H1 (cell line): ENCODE measurements at regions not wholly inside any gene's neighbourhood (a gene's known extent, or its start where the extent isn't known, plus 50 kb on each side); places are given as distances from the start of the nearest gene placed in this dataset.

Source experiments
- CTCF ChIA-PET: fragments of 300-600 bp; sonication (Branson Sonifier 250); formaldehyde crosslinking; loops from one replicate; lab custom pipeline; 2021; ENCODE audit not compliant: partially characterized antibody; lab: Charles Lee
- POLR2A ChIA-PET: fragments of 300-600 bp; sonication (Branson Sonifier 250); formaldehyde crosslinking; loops from one replicate; lab custom pipeline; 2021; ENCODE audit warnings: inconsistent platforms; ENCODE audit not compliant: partially characterized antibody; lab: Charles Lee
- DNase-seq, 2 experiments: peaks; one replicate each; pipeline versions ENCODE4 v3.0.0 to v3.0.0-alpha.2; 2010 to 2022; ENCODE audit warnings: low spot score in 2 of 2, low read depth in 1 of 2, mixed read lengths in 1 of 2
- FAIRE-seq: peaks from 2 replicates; lab custom pipeline; 2011; peaks lifted over from hg19 to GRCh38; lab: Jason Lieb, UNC
- H2AFZ ChIP-seq: 2 replicates; pipeline ENCODE4 v1.8.1; 2012; ENCODE audit warnings: low read length, inconsistent platforms
- H2AK5ac ChIP-seq: 2 replicates; pipeline ENCODE4 v1.6.1; 2013; ENCODE audit warnings: low read depth, low read length
- H2BK120ac ChIP-seq: replicated peaks from 2 replicates; pipeline ENCODE3; 2013; ENCODE audit warnings: low read depth, low read length, inconsistent platforms
- H2BK12ac ChIP-seq: 2 replicates; pipeline ENCODE4 v1.6.1; 2013; ENCODE audit warnings: low read depth, low read length
- H2BK15ac ChIP-seq: 2 replicates; pipeline ENCODE4 v1.6.1; 2013; ENCODE audit warnings: low read length
- H2BK20ac ChIP-seq: 2 replicates; pipeline ENCODE4 v1.6.1; 2013; ENCODE audit warnings: low read length
- H2BK5ac ChIP-seq: 2 replicates; pipeline ENCODE4 v1.6.1; 2013; ENCODE audit warnings: low read depth, low read length
- H3K14ac ChIP-seq: 2 replicates; pipeline ENCODE4 v1.6.1; 2013; ENCODE audit warnings: inconsistent platforms; ENCODE audit not compliant: insufficient read length
- H3K18ac ChIP-seq: 2 replicates; pipeline ENCODE4 v1.6.1; 2013; ENCODE audit warnings: low read length; ENCODE audit errors: extremely low read depth
- H3K23ac ChIP-seq: 2 replicates; pipeline ENCODE4 v1.6.1; 2013; ENCODE audit warnings: inconsistent platforms; ENCODE audit not compliant: insufficient read length
- H3K23me2 ChIP-seq: 2 replicates; pipeline ENCODE4 v1.6.1; 2013; ENCODE audit warnings: low read depth, low read length
- H3K27ac ChIP-seq: 2 replicates; pipeline ENCODE4 v1.6.1; 2011; ENCODE audit warnings: low read depth, low read length, inconsistent platforms
- H3K27me3 ChIP-seq, 4 experiments: replicated peaks in 1 of 4; 1 replicate in 1 of 4; 2 replicates in 3 of 4; pipeline versions ENCODE4 v1.6.1 to v1.8.1; 2011 to 2013; ENCODE audit warnings: low read length in 3 of 4, mild to moderate bottlenecking in 3 of 4, inconsistent platforms in 2 of 4, mixed read lengths in 2 of 4, moderate library complexity in 1 of 4; ENCODE audit not compliant: control insufficient read depth in 3 of 4, insufficient read depth in 3 of 4; ENCODE audit errors: extremely low read depth in 1 of 4
- H3K36me3 ChIP-seq, 4 experiments: 2 replicates each; pipeline versions ENCODE4 v1.6.1 to v1.8.1; 2011 to 2013; ENCODE audit warnings: mild to moderate bottlenecking in 4 of 4, low read length in 3 of 4, moderate library complexity in 2 of 4, control low read depth in 1 of 4, inconsistent platforms in 1 of 4; ENCODE audit not compliant: insufficient read depth in 4 of 4, control insufficient read depth in 2 of 4
- H3K4ac ChIP-seq: replicated peaks from 2 replicates; pipeline ENCODE3; 2013; ENCODE audit warnings: low read length, low read depth, mixed read lengths, inconsistent platforms; ENCODE audit not compliant: insufficient read length
- H3K4me1 ChIP-seq, 4 experiments: replicated peaks in 1 of 4; 1 replicate in 1 of 4; 2 replicates in 3 of 4; pipeline versions ENCODE4 v1.6.1 to v1.8.1; 2011 to 2013; ENCODE audit warnings: low read length in 3 of 4, inconsistent platforms in 2 of 4, mixed read lengths in 1 of 4; ENCODE audit not compliant: insufficient read depth in 4 of 4, control insufficient read depth in 3 of 4
- H3K4me2 ChIP-seq, 2 experiments: 2 replicates each; pipeline versions ENCODE4 v1.6.1 to v1.8.1; 2011 to 2013; ENCODE audit warnings: low read depth in 2 of 2, low read length in 2 of 2, control low read depth in 1 of 2, inconsistent platforms in 1 of 2, mild to moderate bottlenecking in 1 of 2; ENCODE audit not compliant: insufficient read depth in 1 of 2
- H3K4me3 ChIP-seq, 4 experiments: fragments of 200-600, 300-600 bp in 1 of 4; sonication (generic), shearing (Covaris generic), sonication (Bioruptor Twin) in 1 of 4; 2 replicates each; pipeline versions ENCODE4 v1.5.1 to v1.8.1; 2011 to 2016; ENCODE audit warnings: low read length in 4 of 4, low read depth in 3 of 4, control low read depth in 2 of 4, inconsistent platforms in 2 of 4, mild to moderate bottlenecking in 2 of 4, mixed read lengths in 1 of 4, moderate library complexity in 1 of 4; ENCODE audit not compliant: insufficient read depth in 2 of 4; ENCODE audit errors: extremely low read depth in 1 of 4
- H3K56ac ChIP-seq: replicated peaks from 2 replicates; pipeline ENCODE3; 2013; ENCODE audit warnings: low read depth, mild to moderate bottlenecking, mixed read lengths, low read length, inconsistent platforms; ENCODE audit not compliant: insufficient read length
- H3K79me1 ChIP-seq: 2 replicates; pipeline ENCODE4 v1.6.1; 2013; ENCODE audit warnings: low read depth, low read length, control low read depth
- H3K79me2 ChIP-seq, 2 experiments: 2 replicates each; pipeline versions ENCODE4 v1.6.1 to v1.8.1; 2012 to 2013; ENCODE audit warnings: low read length in 2 of 2, mild to moderate bottlenecking in 2 of 2, inconsistent platforms in 1 of 2; ENCODE audit not compliant: insufficient read depth in 2 of 2, control insufficient read depth in 1 of 2
- H3K9ac ChIP-seq, 4 experiments: replicated peaks in 1 of 4; 1 replicate in 1 of 4; 2 replicates in 3 of 4; pipeline versions ENCODE4 v1.6.1 to v1.8.1; 2011 to 2013; ENCODE audit warnings: low read depth in 3 of 4, low read length in 3 of 4, control low read depth in 2 of 4, mild to moderate bottlenecking in 2 of 4, moderate library complexity in 2 of 4, inconsistent platforms in 1 of 4; ENCODE audit errors: extremely low read depth in 1 of 4
- H3K9me3 ChIP-seq, 2 experiments: 2 replicates each; pipeline versions ENCODE4 v1.6.1 to v1.8.1; 2012 to 2013; ENCODE audit warnings: mild to moderate bottlenecking in 2 of 2, moderate library complexity in 2 of 2, control low read depth in 1 of 2, inconsistent platforms in 1 of 2, low read depth in 1 of 2, low read length in 1 of 2, mixed read lengths in 1 of 2; ENCODE audit not compliant: insufficient read depth in 2 of 2
- H4K20me1 ChIP-seq, 2 experiments: replicated peaks in 1 of 2; 2 replicates each; pipeline versions ENCODE3 to v1.8.1; 2011 to 2013; ENCODE audit warnings: inconsistent platforms in 2 of 2, low read length in 2 of 2, mild to moderate bottlenecking in 1 of 2; ENCODE audit not compliant: insufficient read depth in 2 of 2, control insufficient read depth in 1 of 2
- H4K5ac ChIP-seq: 2 replicates; pipeline ENCODE4 v1.6.1; 2013; ENCODE audit warnings: low read length, low read depth, mixed read lengths, inconsistent platforms; ENCODE audit not compliant: insufficient read length
- H4K8ac ChIP-seq: 2 replicates; pipeline ENCODE4 v1.8.0; 2013; ENCODE audit warnings: mild to moderate bottlenecking, moderate library complexity, low read length, inconsistent platforms; ENCODE audit not compliant: insufficient read depth; ENCODE audit errors: extremely low read depth
- H4K91ac ChIP-seq: replicated peaks from 2 replicates; pipeline ENCODE3; 2013; ENCODE audit warnings: low read length, mixed read lengths, inconsistent platforms; ENCODE audit not compliant: insufficient read length
- ASH2L ChIP-seq: fragments of 200-600, 300-600 bp; sonication (generic); IDR thresholded peaks from one replicate; pipeline ENCODE4 v1.7.1; 2017; ENCODE audit warnings: low read length
- CBX5 ChIP-seq: fragments of 300-800, 300-1000 bp; sonication (generic); IDR thresholded peaks from 2 replicates; pipeline ENCODE4 v1.7.1; 2016; ENCODE audit warnings: antibody characterized with exemption, low read length, low read depth
- CEBPB ChIP-seq: IDR thresholded peaks from 2 replicates; pipeline ENCODE4 v1.6.1; 2012; ENCODE audit warnings: low read depth, low read length
- CHD1 ChIP-seq: IDR thresholded peaks from 2 replicates; pipeline ENCODE4 v1.6.1; 2012; ENCODE audit warnings: low read depth, low read length, improper control_type of control experiment
- CHD2 ChIP-seq: IDR thresholded peaks from 2 replicates; pipeline ENCODE4 v1.6.1; 2012; ENCODE audit warnings: low read length, improper control_type of control experiment
- CTBP2 ChIP-seq: IDR thresholded peaks from 2 replicates; pipeline ENCODE4 v1.7.0; 2011; ENCODE audit warnings: borderline replicate concordance, mild to moderate bottlenecking, moderate library complexity, mixed read lengths, low read length; ENCODE audit not compliant: insufficient read depth, insufficient read length
- GABPA ChIP-seq: IDR thresholded peaks from 2 replicates; pipeline ENCODE4 v1.6.1; 2011; ENCODE audit warnings: mild to moderate bottlenecking, low read length, moderate library complexity, borderline replicate concordance; ENCODE audit not compliant: insufficient read depth
- KDM4A ChIP-seq: IDR thresholded peaks from one replicate; pipeline ENCODE4 v1.7.1; 2012; ENCODE audit warnings: low read depth, mild to moderate bottlenecking, moderate library complexity, low read length, inconsistent platforms; ENCODE audit not compliant: severe bottlenecking
- NRF1 ChIP-seq: IDR thresholded peaks from 2 replicates; pipeline ENCODE4 v1.6.1; 2011; ENCODE audit warnings: mild to moderate bottlenecking, low read depth, low read length, improper control_type of control experiment
- POU5F1 ChIP-seq: IDR thresholded peaks from 2 replicates; pipeline ENCODE4 v1.6.1; 2011; ENCODE audit warnings: low read depth, mild to moderate bottlenecking, low read length, moderate library complexity
- SIN3A ChIP-seq, 2 experiments: IDR thresholded peaks in 1 of 2; conservative IDR thresholded peaks in 1 of 2; 2 replicates each; pipeline ENCODE4 v1.6.1; 2011 to 2012; ENCODE audit warnings: low read length in 2 of 2, improper control_type of control experiment in 1 of 2, low read depth in 1 of 2, mild to moderate bottlenecking in 1 of 2
- SIRT6 ChIP-seq: IDR thresholded peaks from one replicate; pipeline ENCODE4 v1.7.1; 2012; ENCODE audit warnings: low read length, inconsistent platforms
- TBP ChIP-seq: IDR thresholded peaks from 2 replicates; pipeline ENCODE4 v1.6.1; 2011; ENCODE audit warnings: low read depth, low read length, improper control_type of control experiment
- YY1 ChIP-seq: IDR thresholded peaks from 2 replicates; pipeline ENCODE4 v1.6.1; 2011; ENCODE audit warnings: low read depth, mild to moderate bottlenecking, low read length
- TF ChIP-seq, protein P1 (sequence below): IDR thresholded peaks from 2 replicates; pipeline ENCODE4 v1.6.1; 2012; ENCODE audit warnings: low read length, inconsistent platforms

DNA sequence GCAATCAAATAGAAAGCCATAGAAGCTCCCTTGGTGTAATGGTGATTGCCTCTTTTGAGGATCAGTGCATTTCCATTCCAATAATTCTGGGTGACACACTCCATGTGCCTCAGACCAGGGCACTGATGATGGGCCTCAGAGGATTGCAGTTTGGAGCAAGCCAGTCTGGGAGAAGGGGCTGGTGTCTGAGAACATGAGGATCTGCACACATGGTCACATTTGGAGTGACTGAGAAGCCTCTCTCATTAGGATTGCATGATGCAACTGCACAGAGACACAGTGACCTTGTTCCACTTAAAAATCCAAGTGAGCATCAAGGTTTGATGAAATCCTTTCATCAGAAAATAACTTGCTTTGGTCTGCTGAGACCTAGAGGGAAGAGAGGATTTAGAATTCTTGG, 216.4 kb downstream of the ANKRD30B start:
- POLR2A ChIA-PET = no interaction called here
- Histone ChIP-seq H4K8ac (no peak overlapping the region), H3K9me3 (peaks cover 68 to 89% of the 10 kb centered on the region in 2 experiments)
- TF ChIP-seq CBX5 (no peak), CHD2 (no peak), KDM4A (no peak), CHD1 (no peak), POU5F1 (no peak), TBP (no peak), CTBP2 (no peak), SIN3A (conservative IDR thresholded peaks at IDR 0.05 in 1 of 2, IDR thresholded peaks at IDR 0.05 in 1 of 2; ENCODE audit: low read depth in 1 of 2, low read length in 2 of 2) (no peak), SIRT6 (no peak), CEBPB (no peak), NRF1 (no peak), ASH2L (no peak), GABPA (no peak), YY1 (no peak)
- TF ChIP-seq, protein P1, sequence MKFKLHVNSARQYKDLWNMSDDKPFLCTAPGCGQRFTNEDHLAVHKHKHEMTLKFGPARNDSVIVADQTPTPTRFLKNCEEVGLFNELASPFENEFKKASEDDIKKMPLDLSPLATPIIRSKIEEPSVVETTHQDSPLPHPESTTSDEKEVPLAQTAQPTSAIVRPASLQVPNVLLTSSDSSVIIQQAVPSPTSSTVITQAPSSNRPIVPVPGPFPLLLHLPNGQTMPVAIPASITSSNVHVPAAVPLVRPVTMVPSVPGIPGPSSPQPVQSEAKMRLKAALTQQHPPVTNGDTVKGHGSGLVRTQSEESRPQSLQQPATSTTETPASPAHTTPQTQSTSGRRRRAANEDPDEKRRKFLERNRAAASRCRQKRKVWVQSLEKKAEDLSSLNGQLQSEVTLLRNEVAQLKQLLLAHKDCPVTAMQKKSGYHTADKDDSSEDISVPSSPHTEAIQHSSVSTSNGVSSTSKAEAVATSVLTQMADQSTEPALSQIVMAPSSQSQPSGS = no peak

More for the DNA sequence above, 216.4 kb downstream of the ANKRD30B start:
- Histone ChIP-seq H2BK15ac (no peak overlapping the region), H3K4me3 (no peak overlapping the region), H3K14ac (no peak overlapping the region), H3K79me2 (no peaks in the 10 kb centered on the region), H3K27me3 (no peaks in the 10 kb centered on the region), H4K20me1 (no peaks in the 10 kb centered on the region), H4K91ac (no peak overlapping the region), H3K27ac (no peak overlapping the region), H3K23me2 (no peaks in the 10 kb centered on the region), H3K79me1 (no peaks in the 10 kb centered on the region), H4K5ac (no peak overlapping the region), H3K4ac (no peak overlapping the region), H3K4me1 (no peaks in the 10 kb centered on the region), H2AFZ (no peak overlapping the region), H3K18ac (no peak overlapping the region), H3K4me2 (no peak overlapping the region), H2BK20ac (no peak overlapping the region), H3K9ac (no peak overlapping the region), H2BK120ac (no peak overlapping the region), H2BK12ac (no peak overlapping the region), H2AK5ac (no peak overlapping the region), H3K56ac (no peak overlapping the region), H3K36me3 (0 out of 8 replicates have a peak, but pooled peaks cover 0 to 2% (median 0%) of the 10 kb centered on the region in 4 experiments), H3K23ac (no peak overlapping the region), H2BK5ac (no peak overlapping the region)
- FAIRE-seq (no peak), DNase-seq (no peak)
- CTCF ChIA-PET = no interaction called here
